Thymus (tissue), 11 donors: ENCODE measurements at regions not wholly inside any gene's neighbourhood (a gene's known extent, or its start where the extent isn't known, plus 50 kb on each side); places are given as distances from the start of the nearest gene placed in this dataset.

Experiments used
- DNase-seq, 9 donors: peaks; one replicate each; pipeline ENCODE4 v3.0.0-alpha.2; 2013; ENCODE audit warnings: low spot score in 9 of 9, low read depth in 6 of 9, missing footprints in 1 of 9
- H3K27ac ChIP-seq, 2 donors: one replicate each; pipeline ENCODE4 v1.5.1; 2013; ENCODE audit warnings: control low read depth in 1 of 2, low read depth in 1 of 2, low read length in 1 of 2, mild to moderate bottlenecking in 1 of 2, moderate library complexity in 1 of 2
- H3K27me3 ChIP-seq, 2 donors: one replicate each; pipeline ENCODE4 v1.5.1; 2013; ENCODE audit warnings: low read length in 1 of 2; ENCODE audit not compliant: control insufficient read depth in 2 of 2, insufficient read depth in 1 of 2
- H3K36me3 ChIP-seq, 2 donors: one replicate each; pipeline ENCODE4 v1.5.1; 2013; ENCODE audit warnings: low read length in 1 of 2, mild to moderate bottlenecking in 1 of 2, moderate library complexity in 1 of 2; ENCODE audit not compliant: control insufficient read depth in 2 of 2, insufficient read depth in 2 of 2
- H3K4me1 ChIP-seq, 2 donors: one replicate each; pipeline ENCODE4 v1.5.1; 2013; ENCODE audit warnings: low read length in 2 of 2; ENCODE audit not compliant: control insufficient read depth in 2 of 2, insufficient read depth in 2 of 2
- H3K4me3 ChIP-seq, 2 donors: one replicate each; pipeline ENCODE4 v1.5.1; 2013; ENCODE audit warnings: low read length in 2 of 2, control low read depth in 1 of 2, mild to moderate bottlenecking in 1 of 2
- H3K9me3 ChIP-seq, 2 donors: one replicate each; pipeline ENCODE4 v1.5.1; 2013; ENCODE audit warnings: low read length in 1 of 2, mild to moderate bottlenecking in 1 of 2; ENCODE audit not compliant: control insufficient read depth in 2 of 2, insufficient read depth in 1 of 2
- WGBS: extraction: QIAGEN DNeasy Blood & Tissue Kit; methylation state at CpG from one replicate; pipeline ENCODE4 v1.1.7; 2013; 5-methylcytosine and 5-hydroxymethylcytosine counted together
- donor health status: healthy.

GRCh38 chr22:23514322-23515038 lies 65.6 kb downstream of the IGLL1 start:
- H3K4me1 ChIP-seq = peaks cover 0 to 20% of the 10 kb centered on the region in 2 donors
- no peak overlapping the region for H3K4me3 ChIP-seq
- H3K36me3 ChIP-seq = no peaks in the 10 kb centered on the region
- no peaks in the 10 kb centered on the region for H3K27me3 ChIP-seq
- no peaks in the 10 kb centered on the region for H3K9me3 ChIP-seq
- no peak for DNase-seq
- WGBS = 83% methylated on average over 15 of the region's 15 CpGs
- no peak overlapping the region for H3K27ac ChIP-seq

GRCh38 chr22:23513705-23514104 lies 66.4 kb downstream of the IGLL1 start:
- WGBS = 85% methylated on average over 7 of the region's 7 CpGs
- H3K27ac ChIP-seq = no peak overlapping the region
- H3K27me3 ChIP-seq = no peaks in the 10 kb centered on the region

GRCh38 chr22:23513133-23513532 lies 67.0 kb downstream of the IGLL1 start:
- no peaks in the 10 kb centered on the region for H3K27me3 ChIP-seq
- no peak overlapping the region for H3K27ac ChIP-seq
- no peak overlapping the region for H3K4me3 ChIP-seq
- H3K9me3 ChIP-seq = no peaks in the 10 kb centered on the region
- H3K4me1 ChIP-seq = peaks cover 0 to 7% of the 10 kb centered on the region in 2 donors
- 89% methylated on average over 15 of the region's 15 CpGs for WGBS
- no peak for DNase-seq
- no peaks in the 10 kb centered on the region for H3K36me3 ChIP-seq

More at GRCh38 chr22:23513705-23514104, 66.4 kb downstream of the IGLL1 start:
- DNase-seq = no peak
- Histone ChIP-seq H3K9me3 (no peaks in the 10 kb centered on the region), H3K36me3 (no peaks in the 10 kb centered on the region), H3K4me1 (peaks cover 0 to 13% of the 10 kb centered on the region in 2 donors), H3K4me3 (no peak overlapping the region)

GRCh38 chr22:23512721-23513120 lies 67.4 kb downstream of the IGLL1 start:
- Histone ChIP-seq H3K4me3 (no peak overlapping the region), H3K27ac (no peak overlapping the region), H3K9me3 (no peaks in the 10 kb centered on the region), H3K36me3 (no peaks in the 10 kb centered on the region), H3K27me3 (no peaks in the 10 kb centered on the region), H3K4me1 (peaks cover 0 to 7% of the 10 kb centered on the region in 2 donors)
- no peak for DNase-seq
- 95% methylated on average over 5 of the region's 5 CpGs for WGBS

- no peak overlapping the region for H3K27ac ChIP-seq
- no peaks in the 10 kb centered on the region for H3K27me3 ChIP-seq
- 98% methylated on average over 5 of the region's 5 CpGs for WGBS
- H3K9me3 ChIP-seq = no peaks in the 10 kb centered on the region
- H3K36me3 ChIP-seq = no peaks in the 10 kb centered on the region
- peaks cover 0 to 7% of the 10 kb centered on the region in 2 donors for H3K4me1 ChIP-seq
- DNase-seq = no peak
- no peak overlapping the region for H3K4me3 ChIP-seq
Measured at GRCh38 chr22:23512348-23512705, 67.8 kb downstream of the IGLL1 start.

GRCh38 chr22:23511627-23512347 lies 68.3 kb downstream of the IGLL1 start:
- WGBS = 82% methylated on average over 19 of the region's 19 CpGs
- H3K4me3 ChIP-seq = no peak overlapping the region
- no peak for DNase-seq

GRCh38 chr22:23509571-23510302 lies 70.4 kb downstream of the IGLL1 start:
- WGBS = 96% methylated on average over 11 of the region's 11 CpGs
- H3K27ac ChIP-seq = no peak overlapping the region
- H3K4me3 ChIP-seq = no peak overlapping the region
- no peaks in the 10 kb centered on the region for H3K36me3 ChIP-seq
- no peak for DNase-seq
- peaks cover 0 to 9% of the 10 kb centered on the region in 2 donors for H3K4me1 ChIP-seq
- H3K27me3 ChIP-seq = no peaks in the 10 kb centered on the region
- H3K9me3 ChIP-seq = no peaks in the 10 kb centered on the region

More at GRCh38 chr22:23511627-23512347, 68.3 kb downstream of the IGLL1 start:
- Histone ChIP-seq H3K36me3 (no peaks in the 10 kb centered on the region), H3K27ac (no peak overlapping the region), H3K9me3 (no peaks in the 10 kb centered on the region), H3K27me3 (no peaks in the 10 kb centered on the region), H3K4me1 (peaks cover 0 to 7% of the 10 kb centered on the region in 2 donors)

- Histone ChIP-seq H3K27me3 (no peaks in the 10 kb centered on the region), H3K36me3 (no peaks in the 10 kb centered on the region), H3K9me3 (no peaks in the 10 kb centered on the region), H3K4me3 (no peak overlapping the region), H3K4me1 (peaks cover 0 to 23% of the 10 kb centered on the region in 2 donors), H3K27ac (no peak overlapping the region)
- DNase-seq = no peak
- 71% methylated on average over 10 of the region's 10 CpGs for WGBS
Measured at GRCh38 chr22:23504516-23504915, 75.6 kb downstream of the IGLL1 start.
